T-helper 2 cell treated with Interferon-gamma antibody and Interleukin-4, amounts not matched to agents 5 μg/mL and 100 μg/mL, for 36 hours (primary cell): ENCODE measurements at regions not wholly inside any gene's neighbourhood (a gene's known extent, or its start where the extent isn't known, plus 50 kb on each side); places are given as distances from the start of the nearest gene placed in this dataset.
"Not testable (repeated sequence)": the region's sequence is repeated elsewhere in the genome, so short reads cannot be mapped to it uniquely, and the experiment has no call there.

Experiments used
- DNase-seq: peaks from one replicate; pipeline ENCODE4 v3.0.0; 2021; ENCODE audit warnings: low spot score
- H3K27ac Mint-ChIP-seq: one replicate; pipeline ENCODE4 v1.8.0; 2021; ENCODE audit warnings: mild to moderate bottlenecking, mixed read lengths
- H3K27me3 Mint-ChIP-seq: one replicate; pipeline ENCODE4 v1.8.0; 2021; ENCODE audit warnings: low read depth, mixed read lengths
- H3K36me3 Mint-ChIP-seq: one replicate; pipeline ENCODE4 v1.8.0; 2021; ENCODE audit warnings: low read depth, mixed read lengths
- H3K4me1 Mint-ChIP-seq: one replicate; pipeline ENCODE4 v1.8.0; 2021; ENCODE audit warnings: low read depth, mixed read lengths
- H3K4me3 Mint-ChIP-seq: one replicate; pipeline ENCODE4 v1.8.0; 2022; ENCODE audit warnings: mild to moderate bottlenecking, moderate library complexity, mixed read lengths
- H3K9me3 Mint-ChIP-seq: one replicate; pipeline ENCODE4 v1.8.0; 2021; ENCODE audit warnings: mixed read lengths

DNA sequence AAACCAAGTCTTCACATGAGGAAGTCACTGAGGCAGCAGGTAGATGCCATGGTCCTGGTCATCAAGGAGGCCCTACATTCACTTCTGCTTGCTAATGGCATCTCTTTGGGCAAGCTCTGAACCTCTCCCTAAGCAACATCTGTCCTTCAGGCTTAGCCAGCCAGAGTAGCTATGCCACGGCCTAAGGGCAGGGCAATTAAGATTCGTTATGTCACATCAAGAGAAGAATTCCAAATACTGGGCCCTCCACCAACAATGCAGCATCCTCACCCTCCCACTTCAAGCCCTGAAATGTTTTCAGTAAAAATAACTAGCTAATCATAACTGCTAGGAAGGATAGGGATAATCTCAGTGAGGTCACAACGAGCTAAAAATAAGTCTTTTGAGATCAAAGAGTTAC is 120.7 kb upstream of the HCCS start:
- H3K27ac Mint-ChIP-seq = no peak overlapping the region
- H3K4me1 Mint-ChIP-seq = no peaks in the 10 kb centered on the region
- no peak overlapping the region for H3K4me3 Mint-ChIP-seq
- H3K9me3 Mint-ChIP-seq = peaks cover 6% of the 10 kb centered on the region
- H3K27me3 Mint-ChIP-seq = no peaks in the 10 kb centered on the region
- H3K36me3 Mint-ChIP-seq = no peaks in the 10 kb centered on the region
- no peak for DNase-seq

DNA sequence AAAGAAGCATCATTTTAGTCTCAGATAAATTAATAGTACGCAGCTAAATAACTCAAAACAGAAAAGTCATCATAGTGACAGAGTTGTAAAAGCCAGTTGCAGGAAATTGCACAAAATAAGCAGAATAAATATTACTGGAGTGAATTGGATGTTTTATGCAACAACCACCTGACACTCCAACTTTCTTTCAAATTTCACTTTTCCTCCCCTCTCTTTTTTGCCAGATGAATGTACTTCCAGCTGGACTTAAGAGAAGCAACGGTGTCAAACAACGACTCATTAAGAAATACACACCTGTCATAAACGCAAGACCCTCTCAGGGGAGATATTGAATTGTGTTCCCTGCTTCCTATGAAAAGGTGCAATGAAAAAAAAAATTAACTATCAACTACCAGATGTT is 120.2 kb upstream of the HCCS start:
- Mint-ChIP-seq H3K27me3 (no peaks in the 10 kb centered on the region), H3K4me1 (no peaks in the 10 kb centered on the region), H3K27ac (no peak overlapping the region), H3K4me3 (no peak overlapping the region), H3K36me3 (no peaks in the 10 kb centered on the region), H3K9me3 (peaks cover 6% of the 10 kb centered on the region)
- DNase-seq = no peak

DNA sequence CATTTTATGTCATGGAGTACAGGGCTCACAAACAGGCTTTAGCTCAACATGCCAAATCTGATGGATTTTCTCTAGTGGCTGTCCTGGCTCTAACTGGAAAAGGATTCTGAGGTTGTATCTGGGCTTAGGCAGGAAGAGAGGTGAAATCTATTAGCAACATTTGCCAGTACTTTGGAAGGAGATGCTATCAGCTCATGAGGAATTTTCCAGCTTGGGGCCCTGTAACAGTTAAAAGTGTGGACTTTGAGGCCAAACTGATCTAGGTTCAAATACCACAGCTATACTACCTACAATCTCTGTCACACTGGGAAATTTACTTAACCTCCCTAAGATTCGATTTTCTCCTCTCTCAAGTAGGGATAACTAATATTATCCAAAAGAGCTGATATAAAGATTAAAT is 119.0 kb upstream of the HCCS start:
- Mint-ChIP-seq H3K27ac (no peak overlapping the region), H3K9me3 (peaks cover 6% of the 10 kb centered on the region), H3K27me3 (no peaks in the 10 kb centered on the region), H3K4me3 (no peak overlapping the region), H3K36me3 (no peaks in the 10 kb centered on the region), H3K4me1 (no peaks in the 10 kb centered on the region)
- DNase-seq = no peak

DNA sequence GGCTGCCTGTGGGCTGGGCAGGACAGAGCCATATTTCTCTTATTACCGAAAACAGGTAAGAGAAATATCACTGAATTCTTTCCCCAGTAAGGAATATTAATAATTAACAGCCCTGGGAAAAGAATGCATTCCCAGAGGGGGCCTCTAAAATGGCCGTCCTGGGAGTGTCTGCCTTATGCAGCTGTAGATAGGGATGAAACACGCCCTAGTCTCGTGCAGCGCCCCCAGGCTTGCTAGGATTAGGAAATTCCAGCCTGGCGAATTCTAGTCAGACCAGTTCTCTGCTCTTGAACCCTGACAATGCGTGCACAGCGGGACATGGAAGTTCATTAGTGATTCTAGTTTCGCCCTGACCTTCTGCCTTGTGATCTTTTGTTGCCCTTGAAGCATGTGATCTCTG is 104.1 kb upstream of the HCCS start:
- H3K36me3 Mint-ChIP-seq, H3K9me3 Mint-ChIP-seq, H3K4me1 Mint-ChIP-seq, H3K4me3 Mint-ChIP-seq, DNase-seq, H3K27ac Mint-ChIP-seq, H3K27me3 Mint-ChIP-seq: not testable (repeated sequence)

DNA sequence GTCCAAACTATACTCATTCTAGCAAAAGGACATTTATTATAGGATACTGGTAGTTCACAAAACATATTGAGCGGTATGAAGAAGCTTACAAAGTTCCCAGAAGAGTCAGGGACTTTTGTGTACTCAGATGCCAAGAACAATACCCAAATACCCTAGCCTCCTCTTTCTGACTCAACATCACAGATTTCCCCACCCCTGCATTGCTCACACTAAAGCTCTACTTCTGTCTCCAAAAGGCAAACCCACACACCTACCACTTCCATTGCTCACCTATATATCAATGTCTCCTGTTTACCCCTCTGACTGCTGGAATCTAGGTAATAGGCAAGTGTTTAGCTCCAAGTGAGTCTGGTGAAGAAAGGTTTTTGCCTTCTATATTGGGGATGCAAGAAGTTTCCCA is 100.7 kb upstream of the HCCS start:
- H3K4me1 Mint-ChIP-seq = no peaks in the 10 kb centered on the region
- H3K27me3 Mint-ChIP-seq = no peaks in the 10 kb centered on the region
- no peak overlapping the region for H3K27ac Mint-ChIP-seq

DNA sequence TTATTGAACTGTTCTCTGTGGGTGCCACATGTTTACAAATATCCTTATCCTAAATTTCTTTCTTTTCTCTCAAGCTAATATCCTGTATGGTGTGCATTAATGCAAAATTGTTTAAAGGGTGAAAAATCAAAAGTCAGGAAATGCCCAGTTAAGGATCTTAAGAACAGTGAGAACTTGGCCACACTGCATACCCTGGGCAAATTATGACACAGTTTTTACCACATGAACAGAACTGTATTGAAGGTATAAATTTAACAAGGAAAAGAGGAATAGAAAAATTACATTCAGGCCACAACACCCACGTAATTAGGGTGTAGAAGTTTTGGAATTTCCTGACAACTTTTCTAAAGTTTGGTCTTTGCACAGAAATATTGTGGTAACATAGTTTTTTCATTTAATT is 94.4 kb upstream of the HCCS start:
- no peaks in the 10 kb centered on the region for H3K36me3 Mint-ChIP-seq
- DNase-seq = no peak
- H3K27me3 Mint-ChIP-seq = no peaks in the 10 kb centered on the region
- H3K4me3 Mint-ChIP-seq = no peak overlapping the region
- no peak overlapping the region for H3K27ac Mint-ChIP-seq
- H3K4me1 Mint-ChIP-seq = no peaks in the 10 kb centered on the region
- H3K9me3 Mint-ChIP-seq = no peaks in the 10 kb centered on the region

More for the DNA sequence above, 100.7 kb upstream of the HCCS start:
- Mint-ChIP-seq H3K4me3 (no peak overlapping the region), H3K36me3 (no peaks in the 10 kb centered on the region), H3K9me3 (peaks cover 4% of the 10 kb centered on the region)
- no peak for DNase-seq

DNA sequence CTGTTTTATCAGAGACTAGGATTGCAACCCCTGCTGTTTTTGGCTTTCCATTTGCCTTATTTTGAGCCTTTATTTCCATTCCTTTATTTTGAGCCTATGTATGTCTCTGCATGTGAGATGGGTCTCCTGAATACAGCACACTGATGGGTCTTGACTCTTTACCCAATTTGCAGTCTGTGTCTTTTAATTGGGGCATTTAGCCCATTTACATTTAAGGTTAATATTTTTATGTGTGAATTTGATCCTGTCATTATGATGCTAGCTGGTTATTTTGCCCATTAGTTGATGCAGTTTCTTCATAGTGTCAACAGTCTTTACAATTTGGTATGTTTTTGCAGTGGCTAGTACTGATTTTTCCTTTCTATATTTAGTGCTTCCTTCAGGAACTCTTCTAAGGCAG is 88.5 kb upstream of the HCCS start:
- H3K4me3 Mint-ChIP-seq, H3K4me1 Mint-ChIP-seq, DNase-seq, H3K9me3 Mint-ChIP-seq, H3K27ac Mint-ChIP-seq, H3K36me3 Mint-ChIP-seq, H3K27me3 Mint-ChIP-seq: not testable (repeated sequence)

DNA sequence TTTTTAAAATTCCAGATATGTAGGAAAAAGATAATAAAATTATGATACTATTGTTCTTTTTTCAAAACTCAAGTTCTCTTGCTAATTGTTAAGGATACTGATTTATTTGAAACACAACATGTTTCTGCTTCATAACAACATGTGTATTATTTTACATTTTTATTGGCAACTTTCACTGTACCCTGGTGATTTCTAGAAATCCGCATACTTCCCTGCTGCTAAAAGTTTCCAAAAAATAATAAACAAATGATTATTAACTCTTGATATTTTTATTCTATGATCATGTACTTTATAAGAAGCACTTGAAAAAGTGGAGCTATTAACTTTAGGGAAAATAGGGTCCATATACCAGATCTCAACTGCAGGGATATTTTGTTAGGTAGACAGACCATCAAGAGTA is 71.2 kb upstream of the HCCS start:
- Mint-ChIP-seq H3K27me3 (no peaks in the 10 kb centered on the region), H3K9me3 (no peaks in the 10 kb centered on the region), H3K4me3 (no peak overlapping the region), H3K4me1 (no peaks in the 10 kb centered on the region), H3K27ac (no peak overlapping the region), H3K36me3 (no peaks in the 10 kb centered on the region)
- no peak for DNase-seq

DNA sequence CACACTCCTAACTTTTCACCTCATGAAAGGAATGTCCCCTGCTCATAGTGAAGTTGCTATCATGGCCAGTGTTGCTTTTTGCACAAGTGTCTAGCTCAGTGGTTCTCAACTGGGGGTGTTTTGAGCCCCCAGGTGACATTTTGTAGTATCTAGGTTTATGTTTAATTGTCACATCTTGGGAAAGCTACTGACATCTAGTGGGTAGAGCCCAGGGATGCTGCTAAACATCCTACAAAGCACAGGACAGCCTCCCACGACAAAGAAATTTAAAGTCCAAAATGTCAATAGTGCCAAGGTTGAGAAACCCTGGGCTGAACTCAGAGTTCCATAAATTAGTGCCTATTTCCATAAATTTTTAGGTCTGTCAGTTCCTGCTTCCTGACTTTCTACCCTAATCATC is 70.7 kb upstream of the HCCS start:
- H3K27me3 Mint-ChIP-seq = no peaks in the 10 kb centered on the region
- H3K4me1 Mint-ChIP-seq = no peaks in the 10 kb centered on the region
- no peaks in the 10 kb centered on the region for H3K9me3 Mint-ChIP-seq
- DNase-seq = no peak
- no peak overlapping the region for H3K27ac Mint-ChIP-seq
- no peaks in the 10 kb centered on the region for H3K36me3 Mint-ChIP-seq
- no peak overlapping the region for H3K4me3 Mint-ChIP-seq

DNA sequence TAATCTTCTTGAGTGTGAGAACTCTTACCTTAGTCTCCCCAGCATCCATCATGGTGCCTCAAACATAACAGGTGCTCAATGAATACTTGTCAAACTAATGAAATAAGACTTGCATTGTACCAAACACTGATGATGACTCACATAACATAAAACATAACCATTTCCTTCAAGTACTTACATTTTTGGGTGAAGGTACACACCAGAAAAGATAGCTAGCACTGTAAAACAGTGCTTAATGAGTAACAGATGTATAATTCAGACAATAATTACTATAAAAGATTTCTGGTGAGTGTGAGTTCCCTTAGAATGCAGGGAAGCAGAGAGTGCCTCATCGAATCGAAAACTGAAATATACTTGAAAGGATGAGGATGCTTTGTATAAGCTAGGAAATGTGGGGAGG is 70.1 kb upstream of the HCCS start:
- no peak for DNase-seq
- Mint-ChIP-seq H3K27me3 (no peaks in the 10 kb centered on the region), H3K27ac (no peak overlapping the region), H3K36me3 (no peaks in the 10 kb centered on the region), H3K4me1 (no peaks in the 10 kb centered on the region), H3K9me3 (no peaks in the 10 kb centered on the region), H3K4me3 (no peak overlapping the region)

DNA sequence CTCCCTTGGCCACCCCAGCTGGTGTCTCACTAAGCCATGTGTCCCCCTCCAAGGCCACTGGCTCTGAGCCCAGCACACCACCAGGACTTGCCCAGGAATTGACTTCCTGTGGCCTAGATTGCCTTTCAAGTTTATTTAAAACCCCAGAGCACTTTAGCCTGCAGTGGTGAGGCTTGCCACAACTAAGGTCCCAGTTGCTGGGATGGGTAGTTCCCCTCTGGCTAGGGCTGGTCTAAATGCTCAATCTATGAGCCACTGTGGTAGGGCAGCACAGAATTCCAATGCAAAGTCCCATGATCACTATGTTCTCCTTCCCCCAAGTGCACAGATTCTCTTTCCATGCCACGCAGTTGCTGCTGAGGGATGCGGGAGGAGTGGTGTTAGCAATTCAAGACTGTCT is 61.1 kb upstream of the HCCS start:
- no peak for DNase-seq
- no peaks in the 10 kb centered on the region for H3K9me3 Mint-ChIP-seq
- no peaks in the 10 kb centered on the region for H3K27me3 Mint-ChIP-seq
- no peak overlapping the region for H3K4me3 Mint-ChIP-seq
- H3K4me1 Mint-ChIP-seq = no peaks in the 10 kb centered on the region
- no peak overlapping the region for H3K27ac Mint-ChIP-seq
- no peaks in the 10 kb centered on the region for H3K36me3 Mint-ChIP-seq

DNA sequence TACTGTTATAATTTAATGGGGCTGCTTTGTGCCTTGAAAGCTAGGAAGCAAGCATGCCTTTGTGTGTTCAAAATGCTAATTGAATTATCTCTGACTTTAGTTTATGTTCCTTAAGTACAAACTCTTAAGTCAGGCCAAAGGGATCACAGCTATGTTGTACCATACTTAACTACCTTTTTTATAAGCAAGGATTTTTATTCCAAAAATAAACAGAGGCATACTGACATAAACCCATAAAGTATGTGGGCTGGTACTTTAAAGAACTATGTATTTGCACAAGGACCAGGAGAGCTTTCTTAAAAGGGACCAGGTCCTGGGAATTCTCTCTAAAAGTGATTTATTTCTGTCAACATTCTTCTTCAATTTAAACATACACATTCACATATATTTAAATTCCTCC is 57.8 kb upstream of the HCCS start:
- DNase-seq = no peak
- no peaks in the 10 kb centered on the region for H3K36me3 Mint-ChIP-seq
- H3K4me3 Mint-ChIP-seq = no peak overlapping the region
- H3K9me3 Mint-ChIP-seq = no peaks in the 10 kb centered on the region
- H3K4me1 Mint-ChIP-seq = no peaks in the 10 kb centered on the region
- H3K27ac Mint-ChIP-seq = no peak overlapping the region
- no peaks in the 10 kb centered on the region for H3K27me3 Mint-ChIP-seq

DNA sequence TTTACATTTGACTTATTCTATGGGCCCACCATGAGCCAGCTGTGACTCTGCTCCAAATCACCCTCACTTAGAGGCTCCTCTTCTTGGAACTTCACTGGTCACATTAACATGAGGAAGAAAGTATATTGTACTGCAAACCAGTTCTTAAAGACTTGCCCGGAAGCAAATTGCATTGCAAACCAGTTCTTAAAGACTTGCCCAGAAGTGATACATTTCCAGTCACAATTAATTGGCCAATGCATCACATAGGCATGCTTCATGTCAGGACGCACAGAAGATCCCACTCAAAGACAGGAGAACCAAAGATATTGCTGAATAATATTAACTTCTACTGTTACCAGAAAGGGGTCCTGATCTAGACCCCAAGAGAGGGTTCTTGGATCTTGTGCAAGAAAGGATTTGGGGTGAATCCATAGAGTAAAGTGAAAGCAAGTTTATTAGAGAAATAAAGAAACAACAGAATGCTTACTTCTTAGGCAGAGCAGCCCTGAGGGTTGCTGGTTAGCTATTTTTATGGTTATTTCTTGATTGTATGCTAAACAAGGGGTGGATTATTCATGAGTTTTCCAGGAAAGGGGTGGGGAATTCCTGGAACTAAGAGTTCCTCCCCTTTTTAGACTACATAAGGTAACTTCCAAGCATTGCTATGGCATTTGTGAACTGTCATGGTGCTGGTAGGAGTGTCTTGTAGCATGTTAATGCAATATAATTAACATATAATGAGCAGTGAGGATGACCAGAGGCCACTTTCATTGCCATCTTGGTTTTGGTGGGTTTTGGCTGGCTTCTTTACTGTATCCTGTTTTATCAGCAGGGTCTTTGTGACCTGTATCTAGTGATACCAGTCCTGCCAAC is 54.6 kb upstream of the HCCS start:
- no peak for DNase-seq
- Mint-ChIP-seq H3K27ac (no peak overlapping the region), H3K36me3 (no peaks in the 10 kb centered on the region), H3K27me3 (no peaks in the 10 kb centered on the region), H3K4me3 (no peak overlapping the region), H3K9me3 (no peaks in the 10 kb centered on the region), H3K4me1 (no peaks in the 10 kb centered on the region)

DNA sequence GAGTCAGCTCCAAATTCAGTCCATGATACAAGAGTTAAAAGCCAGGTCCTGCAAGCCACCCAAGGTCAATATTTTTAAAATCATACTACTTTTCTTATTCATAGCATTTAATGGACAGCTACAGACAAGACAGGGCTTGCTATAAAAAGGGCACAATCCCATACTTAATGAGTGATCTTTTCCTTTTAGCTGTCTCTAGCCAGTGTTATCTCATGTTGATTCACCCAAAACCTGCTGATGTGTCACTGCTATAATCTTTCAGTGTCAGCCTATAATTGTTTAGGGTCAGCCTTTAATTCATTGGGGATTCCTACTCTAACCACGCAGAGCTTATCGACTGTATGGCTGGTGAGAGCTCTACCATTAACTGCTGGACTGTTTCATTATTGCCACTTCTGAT is 51.2 kb upstream of the HCCS start:
- H3K4me3 Mint-ChIP-seq = no peak overlapping the region
- H3K27me3 Mint-ChIP-seq = no peaks in the 10 kb centered on the region
- no peaks in the 10 kb centered on the region for H3K36me3 Mint-ChIP-seq
- no peak overlapping the region for H3K27ac Mint-ChIP-seq
- no peaks in the 10 kb centered on the region for H3K4me1 Mint-ChIP-seq
- H3K9me3 Mint-ChIP-seq = no peaks in the 10 kb centered on the region
- DNase-seq = no peak
